NT2/D1 (cell line): ENCODE measurements at regions not wholly inside any gene's neighbourhood (a gene's known extent, or its start where the extent isn't known, plus 50 kb on each side); places are given as distances from the start of the nearest gene placed in this dataset.

Experiments used
- DNase-seq: peaks from one replicate; pipeline ENCODE4 v3.0.0-alpha.2; 2011; ENCODE audit warnings: low read depth, low spot score
- H3K27me3 ChIP-seq: 2 replicates; pipeline ENCODE4 v1.6.0; 2011; ENCODE audit warnings: mild to moderate bottlenecking; ENCODE audit not compliant: insufficient read length, insufficient read depth
- H3K36me3 ChIP-seq: 2 replicates; pipeline ENCODE4 v1.6.1; 2011; ENCODE audit warnings: mild to moderate bottlenecking, low read length, mixed read lengths; ENCODE audit not compliant: insufficient read depth, insufficient read length
- H3K4me1 ChIP-seq: 2 replicates; pipeline ENCODE4 v1.5.1; 2011; ENCODE audit not compliant: insufficient read depth, insufficient read length
- H3K4me3 ChIP-seq: 2 replicates; pipeline ENCODE4 v1.5.1; 2011; ENCODE audit warnings: low read depth; ENCODE audit not compliant: insufficient read length
- H3K9ac ChIP-seq: 2 replicates; pipeline ENCODE4 v1.6.0; 2011; ENCODE audit warnings: low read depth; ENCODE audit not compliant: insufficient read length
- H3K9me3 ChIP-seq: 2 replicates; pipeline ENCODE4 v1.5.1; 2011; ENCODE audit warnings: mild to moderate bottlenecking, low read length; ENCODE audit not compliant: insufficient read depth
- SUZ12 ChIP-seq: IDR thresholded peaks from 2 replicates; pipeline ENCODE4 v1.6.1; 2011; ENCODE audit not compliant: insufficient read length, insufficient read depth; ENCODE audit errors: extremely low read depth
- YY1 ChIP-seq: IDR thresholded peaks from 2 replicates; pipeline ENCODE4 v1.6.1; 2011; ENCODE audit not compliant: insufficient read length, insufficient read depth
- ZNF274 ChIP-seq: IDR thresholded peaks from 2 replicates; pipeline ENCODE4 v1.6.1; 2011; ENCODE audit warnings: mild to moderate bottlenecking, low read depth, low read length

DNA sequence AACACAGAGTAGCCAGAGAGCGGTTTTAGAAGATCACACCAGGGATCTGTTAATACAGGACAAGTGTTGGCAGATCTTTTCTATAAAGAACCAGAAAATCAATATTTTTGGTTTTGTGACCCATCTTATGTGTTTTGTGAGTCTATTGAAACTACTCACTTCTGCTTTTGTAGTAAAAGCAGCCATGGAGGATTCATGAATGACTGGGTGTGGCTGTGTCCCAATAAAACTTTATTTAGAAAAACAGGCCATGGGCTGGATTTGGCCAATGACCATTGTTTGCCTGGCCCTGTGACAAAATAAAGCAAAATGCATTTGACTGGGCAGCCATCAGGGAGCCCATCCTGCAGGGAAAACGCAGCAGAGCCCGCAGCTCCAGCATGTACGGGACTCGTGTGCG lies 99.9 kb upstream of the ADRA2C start:
- Histone ChIP-seq H3K27me3 (peaks cover 7% of the 10 kb centered on the region), H3K36me3 (no peaks in the 10 kb centered on the region), H3K4me3 (no peak overlapping the region), H3K9me3 (peaks cover 18% of the 10 kb centered on the region; the same call in 1 of the 2 replicates), H3K4me1 (peaks cover 2% of the 10 kb centered on the region), H3K9ac (no peak overlapping the region)
- TF ChIP-seq ZNF274 (no peak), YY1 (no peak), SUZ12 (no peak)
- no peak for DNase-seq

- H3K36me3 ChIP-seq, result no peaks in the 10 kb centered on the region
- no peak overlapping the region for H3K4me3 ChIP-seq
- H3K27me3 ChIP-seq, result peaks cover 5% of the 10 kb centered on the region
- H3K4me1 ChIP-seq, result peaks cover 5% of the 10 kb centered on the region
- TF ChIP-seq SUZ12, result no peak
- TF ChIP-seq YY1, result no peak
- TF ChIP-seq ZNF274, result no peak
- no peak overlapping the region for H3K9ac ChIP-seq
- DNase-seq, result no peak
- peaks cover 18% of the 10 kb centered on the region; the same call in 1 of the 2 replicates for H3K9me3 ChIP-seq
Observed at GRCh38 chr4:3665360-3665891, 100.8 kb upstream of the ADRA2C start.

- H3K4me1 ChIP-seq, result peaks cover 16% of the 10 kb centered on the region
- H3K9ac ChIP-seq, result no peak overlapping the region
- no peak for TF ChIP-seq ZNF274
- no peaks in the 10 kb centered on the region for H3K36me3 ChIP-seq
- H3K27me3 ChIP-seq, result peaks cover 5% of the 10 kb centered on the region
- DNase-seq, result no peak
- peaks cover 18% of the 10 kb centered on the region; the same call in 1 of the 2 replicates for H3K9me3 ChIP-seq
- no peak overlapping the region for H3K4me3 ChIP-seq
Observed at GRCh38 chr4:3663791-3664190, 102.4 kb upstream of the ADRA2C start.

DNA sequence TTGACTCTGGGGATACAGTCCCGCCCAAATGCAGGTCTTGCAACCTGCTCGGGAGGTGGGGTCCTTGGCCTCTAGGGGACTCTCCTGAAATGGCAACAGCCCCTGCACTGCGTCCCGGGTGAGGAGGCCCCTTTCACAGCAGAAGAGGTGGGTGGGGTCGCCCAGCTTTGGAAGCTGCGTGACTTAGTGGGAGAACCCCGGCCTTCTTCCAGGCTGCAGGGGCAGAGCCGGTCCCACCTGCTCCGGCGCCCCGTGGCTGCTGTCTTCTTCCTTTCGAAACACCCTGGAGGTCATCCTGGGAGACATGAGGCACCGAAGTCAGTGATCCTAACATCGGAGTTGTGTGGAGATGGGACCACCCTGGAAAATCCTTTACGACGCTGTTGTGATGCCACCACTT lies 103.7 kb upstream of the ADRA2C start:
- peaks cover 5% of the 10 kb centered on the region for H3K27me3 ChIP-seq
- H3K9me3 ChIP-seq, result peaks cover 12% of the 10 kb centered on the region; the same call in 1 of the 2 replicates
- no peak overlapping the region for H3K4me3 ChIP-seq
- H3K36me3 ChIP-seq, result no peaks in the 10 kb centered on the region
- no peak for TF ChIP-seq YY1
- no peak for TF ChIP-seq ZNF274
- TF ChIP-seq SUZ12, result no peak
- no peak overlapping the region for H3K9ac ChIP-seq
- no peak for DNase-seq
- peaks cover 16% of the 10 kb centered on the region for H3K4me1 ChIP-seq

DNA sequence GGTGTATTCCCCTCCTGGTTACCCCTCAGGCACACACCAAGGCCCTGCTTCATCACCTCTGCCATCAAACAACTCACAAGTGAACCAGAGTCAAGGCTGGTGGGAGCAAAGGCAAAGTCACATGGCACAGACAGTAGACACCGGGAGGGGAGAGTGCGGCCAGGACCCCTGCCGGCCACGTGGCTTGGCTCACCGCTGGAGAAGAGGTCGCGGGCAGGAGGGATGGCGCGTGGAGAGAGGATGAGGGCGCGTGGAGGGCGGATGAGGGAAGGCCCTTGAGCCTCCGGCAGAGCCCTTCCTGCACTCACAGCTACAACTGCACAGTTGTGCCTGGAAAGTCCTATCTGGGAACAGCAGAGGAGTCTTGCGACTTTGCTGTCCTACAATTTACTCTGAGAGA lies 104.2 kb upstream of the ADRA2C start:
- H3K4me3 ChIP-seq, result no peak overlapping the region
- H3K9me3 ChIP-seq, result peaks cover 7% of the 10 kb centered on the region; the same call in 1 of the 2 replicates
- H3K27me3 ChIP-seq, result peaks cover 5% of the 10 kb centered on the region
- TF ChIP-seq YY1, result no peak
- TF ChIP-seq ZNF274, result no peak
- TF ChIP-seq SUZ12, result no peak
- no peak overlapping the region for H3K9ac ChIP-seq
- H3K4me1 ChIP-seq, result peaks cover 19% of the 10 kb centered on the region
- DNase-seq, result no peak
- no peaks in the 10 kb centered on the region for H3K36me3 ChIP-seq

DNA sequence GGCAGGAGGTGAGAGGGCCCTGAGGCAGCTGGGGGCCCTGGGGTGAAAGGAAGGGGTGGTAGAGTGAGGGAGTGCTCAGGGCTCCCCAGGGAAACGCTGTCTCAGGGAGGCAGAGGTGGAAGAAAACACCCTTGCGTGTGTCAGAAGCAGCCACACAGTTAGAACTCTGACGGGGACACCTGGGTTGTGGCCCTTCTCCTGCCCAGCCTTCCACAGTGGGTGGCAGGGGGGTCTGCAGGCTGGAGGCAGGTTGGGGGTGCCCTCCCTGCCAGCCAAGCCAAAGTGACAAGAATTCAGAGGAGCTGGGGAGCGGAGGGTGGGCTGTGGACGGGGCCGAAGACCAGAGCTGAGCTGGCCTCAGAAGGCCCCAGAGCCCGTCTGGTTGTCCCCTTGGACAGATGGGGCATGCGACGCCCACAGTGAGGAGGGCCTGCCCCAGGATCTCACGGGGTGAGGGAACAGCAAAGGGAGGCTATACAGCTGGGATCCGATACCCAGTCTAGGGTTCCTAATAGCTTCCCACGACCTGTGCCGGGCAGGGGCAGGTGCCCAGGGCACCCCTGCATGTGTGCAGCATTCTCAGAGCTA lies 105.2 kb upstream of the ADRA2C start:
- no peak for DNase-seq
- Histone ChIP-seq H3K4me1 (peaks cover 21% of the 10 kb centered on the region), H3K36me3 (no peaks in the 10 kb centered on the region), H3K9me3 (no peaks in the 10 kb centered on the region), H3K27me3 (peaks cover 5% of the 10 kb centered on the region), H3K9ac (no peak overlapping the region), H3K4me3 (no peak overlapping the region)
- no peak for TF ChIP-seq SUZ12
- TF ChIP-seq ZNF274, result no peak
- no peak for TF ChIP-seq YY1

DNA sequence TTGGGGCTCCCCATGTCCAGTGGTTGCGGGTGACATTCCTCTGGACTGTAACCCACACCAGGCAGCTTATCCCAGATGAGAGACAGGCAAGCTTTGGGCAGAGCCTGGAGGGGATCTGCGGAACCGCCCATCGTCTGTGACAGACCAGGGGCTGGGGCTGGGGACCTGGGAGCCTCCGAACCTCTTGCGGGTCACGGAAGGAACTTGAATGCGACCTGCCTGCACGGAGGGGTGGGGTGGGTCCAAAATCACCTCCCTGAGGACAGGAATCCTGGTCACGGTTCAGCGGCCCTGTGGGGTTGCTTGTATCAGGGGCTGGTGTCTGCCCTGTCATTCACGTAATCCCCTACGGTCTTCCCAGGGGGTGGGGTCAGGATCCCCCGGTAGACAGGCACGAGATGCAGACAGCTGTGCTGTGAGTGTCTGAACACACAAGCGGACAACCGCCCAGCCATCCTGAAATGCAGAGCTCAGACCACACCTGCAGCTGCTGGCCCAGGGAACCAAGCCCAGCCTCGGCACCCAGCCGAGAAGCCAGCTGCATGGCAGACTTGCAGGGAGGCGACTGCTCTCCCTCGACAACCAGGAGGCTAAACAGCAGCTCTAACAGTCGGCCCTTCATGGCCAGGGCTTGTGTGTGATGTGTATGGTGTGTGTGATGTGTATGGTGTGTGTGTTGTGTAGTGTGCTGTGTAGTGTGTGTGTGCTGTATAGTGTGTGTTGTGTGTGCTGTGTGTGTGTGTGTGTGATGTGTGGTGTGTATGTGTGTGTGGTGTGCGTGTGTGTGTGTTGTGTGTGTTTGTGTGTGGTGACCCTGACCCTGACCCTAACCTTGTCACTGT lies 105.9 kb upstream of the ADRA2C start:
- no peak for DNase-seq
- peaks cover 5% of the 10 kb centered on the region for H3K27me3 ChIP-seq
- H3K4me1 ChIP-seq, result peaks cover 21% of the 10 kb centered on the region
- H3K9me3 ChIP-seq, result no peaks in the 10 kb centered on the region
- no peak overlapping the region for H3K9ac ChIP-seq
- no peaks in the 10 kb centered on the region for H3K36me3 ChIP-seq
- no peak overlapping the region for H3K4me3 ChIP-seq
- TF ChIP-seq ZNF274, result no peak
- no peak for TF ChIP-seq YY1
- no peak for TF ChIP-seq SUZ12
